ENCODE measurements at regions not wholly inside any gene's neighbourhood (a gene's known extent, or its start where the extent isn't known, plus 50 kb on each side); places are given as distances from the start of the nearest gene placed in this dataset.

- TF ChIP-seq CTCF (IDR thresholded peaks at IDR 0.05) (no peak), NR3C1 (CRISPR knock-in tag; conservative IDR thresholded peaks at IDR 0.05; ENCODE audit: low read depth) (no peak), FOXP4 (CRISPR knock-in tag; IDR thresholded peaks at IDR 0.05) (no peak)
Observed at GRCh38 chr7:10537764-10538163, 435.9 kb upstream of the PHF14 start (continued).

GRCh38 chr7:10557375-10557774 lies 416.3 kb upstream of the PHF14 start:
- H3K4me3 Mint-ChIP-seq = no peak overlapping the region
- H3K4me1 Mint-ChIP-seq = peaks cover 8% of the 10 kb centered on the region
- CTCF ChIA-PET = no interaction called here
- no peak overlapping the region for H3K27ac Mint-ChIP-seq
- POLR2A ChIA-PET = no interaction called here
- H3K36me3 Mint-ChIP-seq = no peaks in the 10 kb centered on the region
- no peaks in the 10 kb centered on the region for H3K27me3 Mint-ChIP-seq (ENCODE audit: low read depth)
- TF ChIP-seq TCF7 (CRISPR knock-in tag; IDR thresholded peaks at IDR 0.05; ENCODE audit: low read depth) (no peak), ETV6 (CRISPR knock-in tag; IDR thresholded peaks at IDR 0.05) (no peak), AR (CRISPR knock-in tag; IDR thresholded peaks at IDR 0.05) (no peak), RELA (CRISPR knock-in tag; IDR thresholded peaks at IDR 0.05; ENCODE audit: borderline replicate concordance) (no peak), OVOL2 (CRISPR knock-in tag; IDR thresholded peaks at IDR 0.05; ENCODE audit: borderline replicate concordance) (no peak), MLX (CRISPR knock-in tag; IDR thresholded peaks at IDR 0.05) (no peak)
- H3K9me3 Mint-ChIP-seq = peaks cover 7% of the 10 kb centered on the region
- DNase-seq (ENCODE audit: low spot score) (no peak), ATAC-seq (no peak)

GRCh38 chr7:10560497-10560896 lies 413.2 kb upstream of the PHF14 start:
- Mint-ChIP-seq H3K9me3 (peaks cover 7% of the 10 kb centered on the region), H3K36me3 (no peaks in the 10 kb centered on the region), H3K27ac (no peak overlapping the region), H3K4me3 (no peak overlapping the region), H3K4me1 (peaks cover 14% of the 10 kb centered on the region), H3K27me3 (ENCODE audit: low read depth) (no peaks in the 10 kb centered on the region)
- ChIA-PET CTCF (no interaction called here), POLR2A (no interaction called here)
- no peak for DNase-seq (ENCODE audit: low spot score)
- ATAC-seq = no peak
- TF ChIP-seq ZNF532 (CRISPR knock-in tag; IDR thresholded peaks at IDR 0.05; ENCODE audit: borderline replicate concordance) (no peak), IRF2 (CRISPR knock-in tag; IDR thresholded peaks at IDR 0.05; ENCODE audit: borderline replicate concordance, low read depth) (no peak), ELF4 (CRISPR knock-in tag; IDR thresholded peaks at IDR 0.05; ENCODE audit: low read depth) (no peak), ARID4B (CRISPR knock-in tag; IDR thresholded peaks at IDR 0.05; ENCODE audit: borderline replicate concordance) (no peak)

Measured in WTC11 (cell line).